ENCODE measurements at regions not wholly inside any gene's neighbourhood (a gene's known extent, or its start where the extent isn't known, plus 50 kb on each side); places are given as distances from the start of the nearest gene placed in this dataset.

- Histone ChIP-seq H3K4me3 (no peak overlapping the region), H4K20me1 (ENCODE audit: control insufficient read depth, insufficient read depth) (no peaks in the 10 kb centered on the region), H3K27ac (ENCODE audit: control insufficient read depth, insufficient read depth) (no peak overlapping the region), H3K79me2 (ENCODE audit: control insufficient read depth, insufficient read depth, low read length) (no peaks in the 10 kb centered on the region), H2AFZ (ENCODE audit: control insufficient read depth, low read depth, low read length) (no peak overlapping the region), H3K9ac (ENCODE audit: control insufficient read depth, insufficient read depth, low read length) (no peak overlapping the region), H3K9me3 (replicated peaks; ENCODE audit: control insufficient read depth, insufficient read depth, low read length) (no peaks in the 10 kb centered on the region), H3K36me3 (ENCODE audit: control insufficient read depth in 2 of 2, insufficient read depth in 2 of 2, low read length in 1 of 2) (no peaks in the 10 kb centered on the region), H3K27me3 (replicated peaks in 1 of 2; ENCODE audit: control insufficient read depth in 2 of 2, insufficient read depth in 2 of 2, low read length in 1 of 2) (peaks cover 0 to 1% of the 10 kb centered on the region in 2 experiments; a peak in 2 of 4 replicates), H3K4me2 (ENCODE audit: control insufficient read depth, insufficient read depth) (no peak overlapping the region), H3K4me1 (ENCODE audit: control insufficient read depth, insufficient read depth, low read length) (no peaks in the 10 kb centered on the region)
- no peak for FAIRE-seq
- POLR2A ChIA-PET = no interaction called here
- DNase-seq (ENCODE audit: low read depth, low spot score) = no peak
- CTCF ChIA-PET = interaction anchor here (1.4 kb wide), 1 partner anchor 12 kb away, joined by 5 read pairs; no protein-coding TSS in a partner anchor
- no peak for TF ChIP-seq STAT3 (IDR thresholded peaks at IDR 0.05; ENCODE audit: low read depth, low read length)
- TF ChIP-seq BCL3 (IDR thresholded peaks at IDR 0.05; ENCODE audit: borderline replicate concordance, insufficient read depth, low read depth, low read length, poor library complexity, severe bottlenecking) = no peak
- no peak for TF ChIP-seq RB1 (IDR thresholded peaks at IDR 0.05; ENCODE audit: borderline replicate concordance)
- no peak for TF ChIP-seq NR2F1 (conservative IDR thresholded peaks at IDR 0.05)
- no peak for TF ChIP-seq RCOR1 (conservative IDR thresholded peaks at IDR 0.05; ENCODE audit: low read depth, low read length)
- TF ChIP-seq NFXL1 (IDR thresholded peaks at IDR 0.05; ENCODE audit: borderline replicate concordance) = no peak
- no peak for TF ChIP-seq DPF2 (IDR thresholded peaks at IDR 0.05)
- TF ChIP-seq KDM1A (IDR thresholded peaks at IDR 0.05; ENCODE audit: borderline replicate concordance) = no peak
- no peak for TF ChIP-seq TCF12 (IDR thresholded peaks at IDR 0.05; ENCODE audit: low read depth, low read length)
- TF ChIP-seq BMI1 (IDR thresholded peaks at IDR 0.05; ENCODE audit: borderline replicate concordance) = no peak
- TF ChIP-seq ZSCAN29 (IDR thresholded peaks at IDR 0.05) = no peak
- TF ChIP-seq POLR2AphosphoS5 (IDR thresholded peaks at IDR 0.05; ENCODE audit: low read length) = no peak
- no peak for TF ChIP-seq IKZF1 (conservative IDR thresholded peaks at IDR 0.05)
- no peak for TF ChIP-seq CREB1 (IDR thresholded peaks at IDR 0.05; ENCODE audit: low read depth)
- no peak for TF ChIP-seq CEBPB (IDR thresholded peaks at IDR 0.05; ENCODE audit: borderline replicate concordance in 1 of 2, low read depth in 2 of 2, low read length in 2 of 2)
- no peak for TF ChIP-seq ZNF274 (IDR thresholded peaks at IDR 0.05; ENCODE audit: insufficient read depth, insufficient read length)
- TF ChIP-seq IRF3 (IDR thresholded peaks at IDR 0.05) = no peak
- TF ChIP-seq ZNF24 (IDR thresholded peaks at IDR 0.05) = no peak
- no peak for ATAC-seq
- in situ Hi-C loops (cut with MboI) (no loop called here), intact Hi-C loops (cut with micrococcal nuclease; ENCODE audit: unreplicated experiment) (no loop called here)
- SMC1A ChIA-PET (ENCODE audit: uncharacterized antibody, unreplicated experiment) = no interaction called here
- RAD21 ChIA-PET (ENCODE audit: unreplicated experiment) = no interaction called here
- no TSS peak for BruUV-seq (replicated peaks)
- WGBS (ENCODE audit: insufficient coverage, insufficient replicate concordance, low lambda C conversion rate, missing lambda C conversion rate) = 6% methylated on average over 1 of the region's 1 CpG
Observed at GRCh38 chr1:231103961-231104360, 57.9 kb upstream of the TRIM67 start.

Data from GM12878 (cell line).